Nephron (organoid): ENCODE measurements at regions not wholly inside any gene's neighbourhood (a gene's known extent, or its start where the extent isn't known, plus 50 kb on each side); places are given as distances from the start of the nearest gene placed in this dataset.

Experiments
- H3K27ac Mint-ChIP-seq, 3 experiments: 2 replicates each; pipeline ENCODE4 v1.8.0; 2020; ENCODE audit warnings: mixed read lengths in 3 of 3, mild to moderate bottlenecking in 2 of 3, moderate library complexity in 1 of 3
- H3K27me3 Mint-ChIP-seq: 2 replicates; pipeline ENCODE4 v1.8.0; 2021; ENCODE audit warnings: low read depth, mild to moderate bottlenecking, moderate library complexity, mixed read lengths
- H3K36me3 Mint-ChIP-seq: 2 replicates; pipeline ENCODE4 v1.8.0; 2020; ENCODE audit warnings: low read depth, mixed read lengths
- H3K4me1 Mint-ChIP-seq: 2 replicates; pipeline ENCODE4 v1.8.0; 2020; ENCODE audit warnings: mixed read lengths
- H3K4me3 Mint-ChIP-seq, 3 experiments: 2 replicates each; pipeline ENCODE4 v1.8.0; 2020; ENCODE audit warnings: mild to moderate bottlenecking in 3 of 3, mixed read lengths in 3 of 3, moderate library complexity in 2 of 3
- H3K9me3 Mint-ChIP-seq: 2 replicates; pipeline ENCODE4 v1.8.0; 2020; ENCODE audit warnings: mixed read lengths
- TF ChIP-seq, protein P1 (sequence below), 3 experiments: fragments of 200-600 bp; sonication (generic); IDR thresholded peaks; one replicate each; pipeline ENCODE4 v1.5.0; 2021; ENCODE audit warnings: antibody characterized with exemption in 3 of 3; ENCODE audit not compliant: unreplicated experiment in 3 of 3

DNA sequence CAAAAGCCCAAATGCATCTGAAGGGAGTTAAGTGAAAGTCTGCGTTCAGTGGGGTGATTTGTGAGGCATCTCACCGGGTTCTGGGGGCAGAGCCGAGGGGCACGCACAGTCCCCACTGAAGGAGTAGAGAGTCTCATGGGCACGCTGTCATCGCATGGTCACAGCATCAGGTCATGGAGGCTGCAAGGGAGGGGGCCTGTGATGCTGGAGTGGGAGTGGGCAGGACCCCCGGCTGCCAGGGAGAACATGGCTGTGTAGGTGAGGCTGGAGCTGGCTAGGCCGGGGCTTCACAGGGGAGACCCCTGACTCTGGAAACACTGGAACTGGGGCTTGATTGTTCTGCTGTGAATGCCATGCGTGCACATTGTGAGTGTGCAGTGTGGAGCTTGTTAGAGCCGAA is 360.5 kb downstream of the IRX2 start:
- H3K36me3 Mint-ChIP-seq, result no peaks in the 10 kb centered on the region
- peaks cover 53% of the 10 kb centered on the region for H3K27me3 Mint-ChIP-seq
- H3K4me3 Mint-ChIP-seq, result no peak overlapping the region
- TF ChIP-seq, protein P1, sequence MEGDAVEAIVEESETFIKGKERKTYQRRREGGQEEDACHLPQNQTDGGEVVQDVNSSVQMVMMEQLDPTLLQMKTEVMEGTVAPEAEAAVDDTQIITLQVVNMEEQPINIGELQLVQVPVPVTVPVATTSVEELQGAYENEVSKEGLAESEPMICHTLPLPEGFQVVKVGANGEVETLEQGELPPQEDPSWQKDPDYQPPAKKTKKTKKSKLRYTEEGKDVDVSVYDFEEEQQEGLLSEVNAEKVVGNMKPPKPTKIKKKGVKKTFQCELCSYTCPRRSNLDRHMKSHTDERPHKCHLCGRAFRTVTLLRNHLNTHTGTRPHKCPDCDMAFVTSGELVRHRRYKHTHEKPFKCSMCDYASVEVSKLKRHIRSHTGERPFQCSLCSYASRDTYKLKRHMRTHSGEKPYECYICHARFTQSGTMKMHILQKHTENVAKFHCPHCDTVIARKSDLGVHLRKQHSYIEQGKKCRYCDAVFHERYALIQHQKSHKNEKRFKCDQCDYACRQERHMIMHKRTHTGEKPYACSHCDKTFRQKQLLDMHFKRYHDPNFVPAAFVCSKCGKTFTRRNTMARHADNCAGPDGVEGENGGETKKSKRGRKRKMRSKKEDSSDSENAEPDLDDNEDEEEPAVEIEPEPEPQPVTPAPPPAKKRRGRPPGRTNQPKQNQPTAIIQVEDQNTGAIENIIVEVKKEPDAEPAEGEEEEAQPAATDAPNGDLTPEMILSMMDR (IDR thresholded peaks at IDR 0.05; ENCODE audit: unreplicated experiment in 3 of 3), result no peak
- H3K4me1 Mint-ChIP-seq, result peaks cover 4% of the 10 kb centered on the region
- H3K27ac Mint-ChIP-seq, result no peak overlapping the region
- no peaks in the 10 kb centered on the region for H3K9me3 Mint-ChIP-seq

DNA sequence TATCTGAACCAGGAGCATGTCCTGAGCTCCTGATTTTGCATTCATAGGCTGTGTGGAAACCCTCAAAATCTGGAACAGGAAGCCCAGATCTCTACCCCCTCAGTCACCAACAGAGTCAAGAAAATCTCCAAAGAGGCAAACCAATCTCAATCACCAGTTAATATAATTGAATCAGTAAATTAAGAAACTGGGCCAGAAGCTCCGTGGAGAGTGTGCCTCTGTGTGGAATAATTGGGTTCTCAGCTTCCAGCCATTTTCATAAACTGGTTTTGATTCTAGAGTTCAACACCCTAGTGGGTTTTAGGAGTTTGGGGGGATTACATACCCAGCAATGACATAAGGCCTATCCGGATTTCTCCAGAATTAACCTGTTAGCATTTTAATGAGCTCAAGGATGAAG is 362.9 kb downstream of the IRX2 start:
- Mint-ChIP-seq H3K9me3 (no peaks in the 10 kb centered on the region), H3K4me1 (peaks cover 13% of the 10 kb centered on the region), H3K4me3 (no peak overlapping the region), H3K27me3 (peaks cover 67% of the 10 kb centered on the region), H3K36me3 (no peaks in the 10 kb centered on the region), H3K27ac (no peak overlapping the region)
- TF ChIP-seq, protein P1 (IDR thresholded peaks at IDR 0.05; ENCODE audit: unreplicated experiment in 3 of 3), result no peak

DNA sequence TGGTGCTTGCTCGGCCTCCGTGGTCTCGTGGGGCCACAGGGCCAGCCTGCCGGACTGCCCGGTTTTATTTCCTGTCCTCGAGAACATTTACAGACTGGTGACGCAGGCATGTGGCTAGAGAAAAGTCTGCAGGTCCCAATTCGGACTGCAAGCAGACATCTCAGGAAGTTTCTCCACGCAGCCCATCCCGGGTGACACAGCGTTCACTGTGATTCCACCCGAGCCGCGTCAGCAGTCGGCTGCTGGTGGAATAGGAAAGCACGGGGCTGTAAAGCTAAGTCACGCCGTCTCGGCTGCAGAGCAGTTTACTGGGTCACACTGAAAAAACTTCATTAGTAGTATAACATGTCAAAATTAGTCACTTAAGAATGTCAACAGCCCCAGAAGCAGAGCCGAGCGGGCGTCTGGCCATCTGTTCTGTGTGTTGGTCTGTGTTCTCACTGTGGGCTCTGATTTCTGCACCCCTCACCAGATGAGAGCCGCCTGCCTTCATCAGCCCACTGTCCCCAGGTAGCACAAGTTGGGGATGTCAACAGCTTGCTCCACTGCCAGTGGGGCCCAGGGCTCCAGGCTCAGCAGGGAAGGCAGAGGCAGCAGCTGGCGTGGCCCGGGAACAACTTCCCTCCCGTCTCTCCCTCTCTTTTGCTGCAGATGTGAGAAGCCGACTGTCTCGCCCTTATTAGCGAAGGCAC is 363.7 kb downstream of the IRX2 start:
- Mint-ChIP-seq H3K4me1 (peaks cover 13% of the 10 kb centered on the region), H3K36me3 (no peaks in the 10 kb centered on the region), H3K27me3 (peaks cover 70% of the 10 kb centered on the region), H3K4me3 (no peak overlapping the region), H3K9me3 (no peaks in the 10 kb centered on the region), H3K27ac (no peak overlapping the region)
- TF ChIP-seq, protein P1 (IDR thresholded peaks at IDR 0.05; ENCODE audit: unreplicated experiment in 3 of 3), result no peak

DNA sequence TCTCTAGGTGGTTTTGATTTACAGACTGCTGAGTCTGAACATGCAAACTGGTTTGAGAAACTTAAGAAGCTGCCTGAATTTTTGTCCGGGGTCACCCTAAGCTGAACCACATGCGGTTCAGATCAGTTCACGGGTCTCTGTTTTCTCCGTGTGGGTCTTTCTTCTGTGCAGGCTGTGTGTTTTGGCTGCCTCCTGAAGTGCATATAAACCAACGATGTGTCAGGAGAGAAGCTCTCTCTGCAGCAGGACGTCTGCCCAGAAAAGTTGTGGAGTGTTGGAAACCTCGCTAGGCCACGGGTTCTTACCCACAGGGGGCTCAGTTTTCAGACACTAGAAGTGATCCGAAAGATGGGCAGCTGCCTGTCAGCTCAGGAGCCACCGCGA is 364.2 kb downstream of the IRX2 start:
- Mint-ChIP-seq H3K4me1 (peaks cover 13% of the 10 kb centered on the region), H3K27ac (no peak overlapping the region), H3K9me3 (no peaks in the 10 kb centered on the region), H3K27me3 (peaks cover 72% of the 10 kb centered on the region), H3K36me3 (no peaks in the 10 kb centered on the region), H3K4me3 (no peak overlapping the region)
- TF ChIP-seq, protein P1 (IDR thresholded peaks at IDR 0.05; ENCODE audit: unreplicated experiment in 3 of 3), result no peak

DNA sequence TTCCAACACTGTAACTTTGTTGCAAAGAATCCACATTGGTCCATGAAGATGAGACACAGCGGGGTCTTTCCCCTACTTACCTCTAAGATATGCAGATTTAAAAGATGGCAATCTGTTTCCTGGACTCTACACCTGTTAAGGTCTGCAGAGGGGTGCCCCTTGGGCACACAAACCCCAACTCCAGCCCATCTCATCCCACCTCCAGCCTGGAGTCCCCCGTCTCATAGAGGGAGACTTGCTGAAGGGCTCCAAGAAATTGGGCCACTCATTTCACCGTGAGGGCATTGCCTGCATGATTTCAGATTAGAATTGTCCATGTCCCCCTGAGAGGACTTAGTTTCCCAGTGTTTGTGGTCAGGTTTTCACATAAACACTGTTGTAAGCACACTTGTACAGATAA is 365.7 kb downstream of the IRX2 start:
- Mint-ChIP-seq H3K36me3 (no peaks in the 10 kb centered on the region), H3K4me1 (peaks cover 13% of the 10 kb centered on the region), H3K27ac (no peak overlapping the region), H3K9me3 (no peaks in the 10 kb centered on the region), H3K4me3 (no peak overlapping the region), H3K27me3 (peaks cover 67% of the 10 kb centered on the region)
- TF ChIP-seq, protein P1 (IDR thresholded peaks at IDR 0.05; ENCODE audit: unreplicated experiment in 3 of 3), result no peak

DNA sequence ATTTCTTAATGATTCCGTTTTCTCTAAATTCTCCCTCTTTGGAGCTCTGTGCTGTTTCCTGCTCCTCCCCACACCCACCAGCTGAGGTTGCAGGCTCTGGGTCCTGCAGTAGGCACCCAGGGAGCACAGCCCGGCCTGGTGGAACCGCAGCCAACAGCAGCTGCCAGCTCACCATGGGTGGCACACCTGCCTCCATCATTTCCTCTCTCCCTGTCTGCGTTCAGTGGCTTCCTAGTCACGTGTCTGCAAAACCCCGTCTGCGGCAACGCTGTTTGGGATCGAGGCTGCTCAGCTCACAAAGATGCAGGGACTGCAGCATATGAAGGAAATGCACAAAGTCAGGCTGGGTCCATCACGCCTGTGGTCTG is 367.8 kb downstream of the IRX2 start:
- H3K27me3 Mint-ChIP-seq, result peaks cover 55% of the 10 kb centered on the region
- no peaks in the 10 kb centered on the region for H3K9me3 Mint-ChIP-seq
- TF ChIP-seq, protein P1 (IDR thresholded peaks at IDR 0.05; ENCODE audit: unreplicated experiment in 3 of 3), result no peak

More for the DNA sequence above, 367.8 kb downstream of the IRX2 start:
- no peak overlapping the region for H3K27ac Mint-ChIP-seq
- H3K4me1 Mint-ChIP-seq, result peaks cover 13% of the 10 kb centered on the region
- H3K36me3 Mint-ChIP-seq, result no peaks in the 10 kb centered on the region
- H3K4me3 Mint-ChIP-seq, result no peak overlapping the region
